Epithelial cell of proximal tubule (primary cell): ENCODE measurements at regions not wholly inside any gene's neighbourhood (a gene's known extent, or its start where the extent isn't known, plus 50 kb on each side); places are given as distances from the start of the nearest gene placed in this dataset.

Source experiments
- DNase-seq: peaks from one replicate; pipeline ENCODE4 v3.0.0-alpha.2; 2011; ENCODE audit warnings: low read depth
- H3K4me3 ChIP-seq: 2 replicates; pipeline ENCODE4 v1.5.1; 2011; ENCODE audit warnings: low read depth, mild to moderate bottlenecking, low read length
- CTCF ChIP-seq: conservative IDR thresholded peaks from 2 replicates; pipeline ENCODE4 v1.5.1; 2012; ENCODE audit warnings: low read depth, mild to moderate bottlenecking, low read length

GRCh38 chr16:17835118-17835876, 364.5 kb upstream of the XYLT1 start:
- TF ChIP-seq CTCF, result no peak
- no peak overlapping the region for H3K4me3 ChIP-seq
- DNase-seq, result no peak

GRCh38 chr16:17832738-17833137, 362.0 kb upstream of the XYLT1 start:
- TF ChIP-seq CTCF, result no peak

GRCh38 chr16:17831330-17831729, 360.6 kb upstream of the XYLT1 start:
- H3K4me3 ChIP-seq, result no peak overlapping the region
- TF ChIP-seq CTCF, result no peak
- DNase-seq, result no peak

More at GRCh38 chr16:17832738-17833137, 362.0 kb upstream of the XYLT1 start:
- no peak overlapping the region for H3K4me3 ChIP-seq
- no peak for DNase-seq

GRCh38 chr16:17830651-17831050, 359.9 kb upstream of the XYLT1 start:
- DNase-seq, result no peak
- H3K4me3 ChIP-seq, result no peak overlapping the region
- no peak for TF ChIP-seq CTCF

- DNase-seq, result no peak
- TF ChIP-seq CTCF, result no peak
These were observed 359.1 kb upstream of the XYLT1 start for GRCh38 chr16:17829811-17830210.

GRCh38 chr16:17828012-17828411, 357.3 kb upstream of the XYLT1 start:
- no peak for DNase-seq
- H3K4me3 ChIP-seq, result no peak overlapping the region
- TF ChIP-seq CTCF, result no peak

More at GRCh38 chr16:17829811-17830210, 359.1 kb upstream of the XYLT1 start:
- H3K4me3 ChIP-seq, result no peak overlapping the region

- no peak overlapping the region for H3K4me3 ChIP-seq
- no peak for TF ChIP-seq CTCF
- no peak for DNase-seq
These were observed 356.6 kb upstream of the XYLT1 start for GRCh38 chr16:17827313-17827712.
